ENCODE measurements at regions not wholly inside any gene's neighbourhood (a gene's known extent, or its start where the extent isn't known, plus 50 kb on each side); places are given as distances from the start of the nearest gene placed in this dataset.
"Not testable (repeated sequence)": the region's sequence is repeated elsewhere in the genome, so short reads cannot be mapped to it uniquely, and the experiment has no call there.

- H3K4me3 ChIP-seq (ENCODE audit: control insufficient read depth in 2 of 3, extremely low read depth in 1 of 3, insufficient read depth in 2 of 3, low read depth in 1 of 3, low read length in 3 of 3) = no peak overlapping the region
- H3K4me1 ChIP-seq (ENCODE audit: control insufficient read depth, extremely low read depth, insufficient read depth, low read length) = no peaks in the 10 kb centered on the region
- H3K79me2 ChIP-seq (ENCODE audit: control insufficient read depth, insufficient read depth, low read length) = no peaks in the 10 kb centered on the region
- TF ChIP-seq CTCF (optimal IDR thresholded peaks at IDR 0.05 in 1 of 3, IDR thresholded peaks at IDR 0.05 in 1 of 3, conservative IDR thresholded peaks at IDR 0.05 in 1 of 3; ENCODE audit: extremely low read depth in 1 of 3, insufficient read depth in 2 of 3, low read length in 3 of 3) (no peak), EZH2 (IDR thresholded peaks at IDR 0.05; ENCODE audit: low read length) (no peak)
- H3K4me2 ChIP-seq (ENCODE audit: control insufficient read depth, extremely low read depth, insufficient read depth, low read depth, low read length) = no peak overlapping the region
- no peaks in the 10 kb centered on the region for H3K36me3 ChIP-seq (ENCODE audit: control insufficient read depth in 2 of 2, extremely low read depth in 1 of 2, insufficient read depth in 2 of 2, low read length in 2 of 2)
- no peaks in the 10 kb centered on the region for H3K9me1 ChIP-seq (ENCODE audit: control insufficient read depth, extremely low read depth, insufficient read depth, low read length)
- DNase-seq (ENCODE audit: low read depth, low spot score) (no peak), FAIRE-seq (no peak)
- no peak overlapping the region for H3K27ac ChIP-seq (ENCODE audit: control insufficient read depth, insufficient read depth, low read length)
- no peaks in the 10 kb centered on the region for H4K20me1 ChIP-seq (ENCODE audit: control insufficient read depth, extremely low read depth, insufficient read depth, low read length)
- H3K27me3 ChIP-seq (ENCODE audit: control insufficient read depth, extremely low read depth, insufficient read depth, low read length) = no peaks in the 10 kb centered on the region
- H3K9ac ChIP-seq (ENCODE audit: control insufficient read depth, extremely low read depth, insufficient read depth, low read length) = no peak overlapping the region
- dilution Hi-C loops (cut with MboI; ENCODE audit: extremely low pct_ligation_motif_present, low sequenced_read_pairs) = no loop called here
- peaks cover 2% of the 10 kb centered on the region for H3K9me3 ChIP-seq (ENCODE audit: control insufficient read depth, low read depth, low read length)
- H2AFZ ChIP-seq (ENCODE audit: control insufficient read depth, low read length) = no peak overlapping the region
These were observed 193.1 kb downstream of the FOXD4L6 start for GRCh38 chr9:40935336-40935735.

- H3K9me3 ChIP-seq (ENCODE audit: control insufficient read depth, low read depth, low read length); H3K27me3 ChIP-seq (ENCODE audit: control insufficient read depth, extremely low read depth, insufficient read depth, low read length); H3K9ac ChIP-seq (ENCODE audit: control insufficient read depth, extremely low read depth, insufficient read depth, low read length); H3K4me3 ChIP-seq (ENCODE audit: control insufficient read depth in 2 of 3, extremely low read depth in 1 of 3, insufficient read depth in 2 of 3, low read depth in 1 of 3, low read length in 3 of 3); H3K27ac ChIP-seq (ENCODE audit: control insufficient read depth, insufficient read depth, low read length); dilution Hi-C loops (cut with MboI; ENCODE audit: extremely low pct_ligation_motif_present, low sequenced_read_pairs); H3K79me2 ChIP-seq (ENCODE audit: control insufficient read depth, insufficient read depth, low read length); H3K9me1 ChIP-seq (ENCODE audit: control insufficient read depth, extremely low read depth, insufficient read depth, low read length); H3K4me2 ChIP-seq (ENCODE audit: control insufficient read depth, extremely low read depth, insufficient read depth, low read depth, low read length); DNase-seq (ENCODE audit: low read depth, low spot score); H3K36me3 ChIP-seq (ENCODE audit: control insufficient read depth in 2 of 2, extremely low read depth in 1 of 2, insufficient read depth in 2 of 2, low read length in 2 of 2); FAIRE-seq; H3K4me1 ChIP-seq (ENCODE audit: control insufficient read depth, extremely low read depth, insufficient read depth, low read length); H4K20me1 ChIP-seq (ENCODE audit: control insufficient read depth, extremely low read depth, insufficient read depth, low read length); H2AFZ ChIP-seq (ENCODE audit: control insufficient read depth, low read length): not testable (repeated sequence)
These were observed 194.0 kb downstream of the FOXD4L6 start for GRCh38 chr9:40934480-40934879.

- H2AFZ ChIP-seq (ENCODE audit: control insufficient read depth, low read length); H3K4me3 ChIP-seq (ENCODE audit: control insufficient read depth in 2 of 3, extremely low read depth in 1 of 3, insufficient read depth in 2 of 3, low read depth in 1 of 3, low read length in 3 of 3); H3K36me3 ChIP-seq (ENCODE audit: control insufficient read depth in 2 of 2, extremely low read depth in 1 of 2, insufficient read depth in 2 of 2, low read length in 2 of 2); H3K9me1 ChIP-seq (ENCODE audit: control insufficient read depth, extremely low read depth, insufficient read depth, low read length); dilution Hi-C loops (cut with MboI; ENCODE audit: extremely low pct_ligation_motif_present, low sequenced_read_pairs); H3K27ac ChIP-seq (ENCODE audit: control insufficient read depth, insufficient read depth, low read length); H3K4me2 ChIP-seq (ENCODE audit: control insufficient read depth, extremely low read depth, insufficient read depth, low read depth, low read length); H3K9ac ChIP-seq (ENCODE audit: control insufficient read depth, extremely low read depth, insufficient read depth, low read length); H3K4me1 ChIP-seq (ENCODE audit: control insufficient read depth, extremely low read depth, insufficient read depth, low read length); H3K79me2 ChIP-seq (ENCODE audit: control insufficient read depth, insufficient read depth, low read length); DNase-seq (ENCODE audit: low read depth, low spot score); H4K20me1 ChIP-seq (ENCODE audit: control insufficient read depth, extremely low read depth, insufficient read depth, low read length); H3K27me3 ChIP-seq (ENCODE audit: control insufficient read depth, extremely low read depth, insufficient read depth, low read length); FAIRE-seq: not testable (repeated sequence)
- H3K9me3 ChIP-seq (ENCODE audit: control insufficient read depth, low read depth, low read length) = peaks cover 12% of the 10 kb centered on the region
These were observed 198.1 kb downstream of the FOXD4L6 start for GRCh38 chr9:40930426-40930825.

- H3K4me3 ChIP-seq (ENCODE audit: control insufficient read depth in 2 of 3, extremely low read depth in 1 of 3, insufficient read depth in 2 of 3, low read depth in 1 of 3, low read length in 3 of 3); H3K36me3 ChIP-seq (ENCODE audit: control insufficient read depth in 2 of 2, extremely low read depth in 1 of 2, insufficient read depth in 2 of 2, low read length in 2 of 2); H3K9me1 ChIP-seq (ENCODE audit: control insufficient read depth, extremely low read depth, insufficient read depth, low read length); H2AFZ ChIP-seq (ENCODE audit: control insufficient read depth, low read length); H3K9ac ChIP-seq (ENCODE audit: control insufficient read depth, extremely low read depth, insufficient read depth, low read length); DNase-seq (ENCODE audit: low read depth, low spot score); FAIRE-seq; H3K4me1 ChIP-seq (ENCODE audit: control insufficient read depth, extremely low read depth, insufficient read depth, low read length); H3K79me2 ChIP-seq (ENCODE audit: control insufficient read depth, insufficient read depth, low read length); H4K20me1 ChIP-seq (ENCODE audit: control insufficient read depth, extremely low read depth, insufficient read depth, low read length); H3K4me2 ChIP-seq (ENCODE audit: control insufficient read depth, extremely low read depth, insufficient read depth, low read depth, low read length); H3K27me3 ChIP-seq (ENCODE audit: control insufficient read depth, extremely low read depth, insufficient read depth, low read length); dilution Hi-C loops (cut with MboI; ENCODE audit: extremely low pct_ligation_motif_present, low sequenced_read_pairs); H3K27ac ChIP-seq (ENCODE audit: control insufficient read depth, insufficient read depth, low read length): not testable (repeated sequence)
- peaks cover 12% of the 10 kb centered on the region for H3K9me3 ChIP-seq (ENCODE audit: control insufficient read depth, low read depth, low read length)
These were observed 199.0 kb downstream of the FOXD4L6 start for GRCh38 chr9:40929488-40929845.
